ENCODE measurements at regions not wholly inside any gene's neighbourhood (a gene's known extent, or its start where the extent isn't known, plus 50 kb on each side); places are given as distances from the start of the nearest gene placed in this dataset.

DNA sequence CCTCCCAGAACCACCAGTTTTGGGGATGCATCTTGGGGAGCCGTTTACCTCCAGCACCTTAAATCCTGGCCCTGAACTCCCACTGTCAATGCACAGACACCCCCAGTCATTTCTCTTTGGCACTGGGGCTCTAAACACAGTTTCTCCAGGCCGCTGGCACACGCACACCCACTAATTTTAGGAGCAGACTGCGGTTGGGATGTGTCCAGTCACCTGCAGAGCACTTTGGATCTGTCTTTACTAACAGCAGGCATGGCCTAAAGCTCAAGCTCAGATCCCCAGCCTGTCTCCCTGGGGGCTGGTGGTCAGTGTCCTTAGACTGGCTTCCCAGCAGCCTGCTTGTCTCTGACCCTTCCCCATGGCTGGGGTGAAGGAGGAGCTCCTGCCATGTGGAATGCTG lies 49.9 kb downstream of the SYNE3 start:
- no peaks in the 10 kb centered on the region for H3K9me3 ChIP-seq (ENCODE audit: control insufficient read depth, insufficient read depth, low read depth, low read length)
- H3K36me3 ChIP-seq (ENCODE audit: control insufficient read depth in 2 of 2, insufficient read depth in 1 of 2, low read length in 2 of 2), result peaks cover 0 to 4% of the 10 kb centered on the region in 2 experiments; a peak in 1 of 3 replicates
- TF ChIP-seq ZNF324 (tag by site-specific recombination; IDR thresholded peaks at IDR 0.05) (no peak), ZNF311 (tag by site-specific recombination; IDR thresholded peaks at IDR 0.05; ENCODE audit: borderline replicate concordance) (no peak), ZNF785 (tag by site-specific recombination; IDR thresholded peaks at IDR 0.05) (no peak), ZFP37 (tag by site-specific recombination; IDR thresholded peaks at IDR 0.05) (no peak), ZNF426 (tag by site-specific recombination; IDR thresholded peaks at IDR 0.05) (no peak), PATZ1 (tag by site-specific recombination; IDR thresholded peaks at IDR 0.05) (no peak), ZNF837 (tag by site-specific recombination; IDR thresholded peaks at IDR 0.05) (no peak), WT1 (tag by site-specific recombination; IDR thresholded peaks at IDR 0.05) (no peak), ZNF121 (tag by site-specific recombination; IDR thresholded peaks at IDR 0.05) (no peak), TCF7L2 (IDR thresholded peaks at IDR 0.05; ENCODE audit: borderline replicate concordance, low read depth, low read length) (no peak), ZNF335 (tag by site-specific recombination; conservative IDR thresholded peaks at IDR 0.05) (no peak), SP3 (tag by site-specific recombination; IDR thresholded peaks at IDR 0.05) (no peak), ZNF302 (tag by site-specific recombination; IDR thresholded peaks at IDR 0.05; ENCODE audit: low read depth) (no peak), ZNF155 (tag by site-specific recombination; IDR thresholded peaks at IDR 0.05) (no peak), ZNF274 (IDR thresholded peaks at IDR 0.05; ENCODE audit: low read length) (no peak), ZNF274 (tag by site-specific recombination; IDR thresholded peaks at IDR 0.05; ENCODE audit: borderline replicate concordance) (no peak), ZBTB8A (tag by site-specific recombination; IDR thresholded peaks at IDR 0.05) (no peak), YY1 (tag by site-specific recombination; IDR thresholded peaks at IDR 0.05) (no peak)
- TF ChIP-seq, protein P1, sequence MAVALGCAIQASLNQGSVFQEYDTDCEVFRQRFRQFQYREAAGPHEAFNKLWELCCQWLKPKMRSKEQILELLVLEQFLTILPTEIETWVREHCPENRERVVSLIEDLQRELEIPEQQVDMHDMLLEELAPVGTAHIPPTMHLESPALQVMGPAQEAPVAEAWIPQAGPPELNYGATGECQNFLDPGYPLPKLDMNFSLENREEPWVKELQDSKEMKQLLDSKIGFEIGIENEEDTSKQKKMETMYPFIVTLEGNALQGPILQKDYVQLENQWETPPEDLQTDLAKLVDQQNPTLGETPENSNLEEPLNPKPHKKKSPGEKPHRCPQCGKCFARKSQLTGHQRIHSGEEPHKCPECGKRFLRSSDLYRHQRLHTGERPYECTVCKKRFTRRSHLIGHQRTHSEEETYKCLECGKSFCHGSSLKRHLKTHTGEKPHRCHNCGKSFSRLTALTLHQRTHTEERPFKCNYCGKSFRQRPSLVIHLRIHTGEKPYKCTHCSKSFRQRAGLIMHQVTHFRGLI (tag by site-specific recombination; IDR thresholded peaks at IDR 0.05), result no peak
- TF ChIP-seq, protein P2, sequence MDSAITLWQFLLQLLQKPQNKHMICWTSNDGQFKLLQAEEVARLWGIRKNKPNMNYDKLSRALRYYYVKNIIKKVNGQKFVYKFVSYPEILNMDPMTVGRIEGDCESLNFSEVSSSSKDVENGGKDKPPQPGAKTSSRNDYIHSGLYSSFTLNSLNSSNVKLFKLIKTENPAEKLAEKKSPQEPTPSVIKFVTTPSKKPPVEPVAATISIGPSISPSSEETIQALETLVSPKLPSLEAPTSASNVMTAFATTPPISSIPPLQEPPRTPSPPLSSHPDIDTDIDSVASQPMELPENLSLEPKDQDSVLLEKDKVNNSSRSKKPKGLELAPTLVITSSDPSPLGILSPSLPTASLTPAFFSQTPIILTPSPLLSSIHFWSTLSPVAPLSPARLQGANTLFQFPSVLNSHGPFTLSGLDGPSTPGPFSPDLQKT (IDR thresholded peaks at IDR 0.05; ENCODE audit: borderline replicate concordance, low read depth, low read length), result no peak
- H3K27ac ChIP-seq (ENCODE audit: extremely low read depth, low read depth, low read length), result no peak overlapping the region
- H3K4me3 ChIP-seq (ENCODE audit: low read depth, low read length), result no peak overlapping the region
- ChIA-PET CTCF (no interaction called here), POLR2A (no interaction called here)
- no peaks in the 10 kb centered on the region for H3K4me1 ChIP-seq (ENCODE audit: control insufficient read depth, insufficient read depth, low read length)

- no peak for TF ChIP-seq ZNF426 (tag by site-specific recombination; IDR thresholded peaks at IDR 0.05)
- TF ChIP-seq ZNF580 (tag by site-specific recombination; IDR thresholded peaks at IDR 0.05), result no peak
- TF ChIP-seq, protein P3, sequence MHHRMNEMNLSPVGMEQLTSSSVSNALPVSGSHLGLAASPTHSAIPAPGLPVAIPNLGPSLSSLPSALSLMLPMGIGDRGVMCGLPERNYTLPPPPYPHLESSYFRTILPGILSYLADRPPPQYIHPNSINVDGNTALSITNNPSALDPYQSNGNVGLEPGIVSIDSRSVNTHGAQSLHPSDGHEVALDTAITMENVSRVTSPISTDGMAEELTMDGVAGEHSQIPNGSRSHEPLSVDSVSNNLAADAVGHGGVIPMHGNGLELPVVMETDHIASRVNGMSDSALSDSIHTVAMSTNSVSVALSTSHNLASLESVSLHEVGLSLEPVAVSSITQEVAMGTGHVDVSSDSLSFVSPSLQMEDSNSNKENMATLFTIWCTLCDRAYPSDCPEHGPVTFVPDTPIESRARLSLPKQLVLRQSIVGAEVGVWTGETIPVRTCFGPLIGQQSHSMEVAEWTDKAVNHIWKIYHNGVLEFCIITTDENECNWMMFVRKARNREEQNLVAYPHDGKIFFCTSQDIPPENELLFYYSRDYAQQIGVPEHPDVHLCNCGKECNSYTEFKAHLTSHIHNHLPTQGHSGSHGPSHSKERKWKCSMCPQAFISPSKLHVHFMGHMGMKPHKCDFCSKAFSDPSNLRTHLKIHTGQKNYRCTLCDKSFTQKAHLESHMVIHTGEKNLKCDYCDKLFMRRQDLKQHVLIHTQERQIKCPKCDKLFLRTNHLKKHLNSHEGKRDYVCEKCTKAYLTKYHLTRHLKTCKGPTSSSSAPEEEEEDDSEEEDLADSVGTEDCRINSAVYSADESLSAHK (tag by site-specific recombination; IDR thresholded peaks at IDR 0.05), result no peak
- no peak for TF ChIP-seq ZNF362 (tag by site-specific recombination; IDR thresholded peaks at IDR 0.05)
- TF ChIP-seq ZNF211 (tag by site-specific recombination; IDR thresholded peaks at IDR 0.05; ENCODE audit: low read depth), result no peak
- no peak for TF ChIP-seq ZNF670 (tag by site-specific recombination; IDR thresholded peaks at IDR 0.05; ENCODE audit: low read depth)
- TF ChIP-seq ZNF548 (tag by site-specific recombination; IDR thresholded peaks at IDR 0.05), result no peak
- no peaks in the 10 kb centered on the region for H3K9me3 ChIP-seq (ENCODE audit: control insufficient read depth, insufficient read depth, low read depth, low read length)
- peaks cover 0 to 4% of the 10 kb centered on the region in 2 experiments; a peak in 1 of 3 replicates for H3K36me3 ChIP-seq (ENCODE audit: control insufficient read depth in 2 of 2, insufficient read depth in 1 of 2, low read length in 2 of 2)
- H3K4me3 ChIP-seq (ENCODE audit: low read depth, low read length), result no peak overlapping the region
- POLR2A ChIA-PET, result no interaction called here
- CTCF ChIA-PET, result no interaction called here
- H3K27ac ChIP-seq (ENCODE audit: extremely low read depth, low read depth, low read length), result no peak overlapping the region
- H3K4me1 ChIP-seq (ENCODE audit: control insufficient read depth, insufficient read depth, low read length), result peaks cover 4% of the 10 kb centered on the region; the same call in 1 of the 2 replicates
Measured at GRCh38 chr14:95465936-95466335, 50.5 kb downstream of the SYNE3 start.

Measured in HEK293 (cell line).